SU-DHL-6 (cell line): ENCODE measurements at regions not wholly inside any gene's neighbourhood (a gene's known extent, or its start where the extent isn't known, plus 50 kb on each side); places are given as distances from the start of the nearest gene placed in this dataset.

ENCODE experiments used
- H2AFZ ChIP-seq: fragments of 200-600 bp; sonication (generic); 2 replicates; pipeline ENCODE4 v1.6.1; 2014; ENCODE audit warnings: low read depth, mild to moderate bottlenecking, moderate library complexity, mixed read lengths, antibody characterized with exemption, low read length; ENCODE audit not compliant: severe bottlenecking
- H3F3A ChIP-seq: fragments of 200-600 bp; shearing (Covaris generic); 2 replicates; pipeline ENCODE4 v1.6.0; 2016; ENCODE audit warnings: antibody characterized with exemption, mild to moderate bottlenecking; ENCODE audit not compliant: insufficient read depth
- H3K27ac ChIP-seq: fragments of 200-600 bp; sonication (generic); 2 replicates; pipeline ENCODE4 v1.5.1; 2016; ENCODE audit warnings: low read depth, mild to moderate bottlenecking, low read length, moderate library complexity, mixed read lengths
- H3K27me3 ChIP-seq: fragments of 200-600 bp; sonication (generic), shearing (Covaris generic); 2 replicates; pipeline ENCODE4 v1.6.0; 2014; ENCODE audit warnings: mild to moderate bottlenecking, low read length
- H3K36me3 ChIP-seq: fragments of 200-600 bp; sonication (generic); 2 replicates; pipeline ENCODE4 v1.6.1; 2014; ENCODE audit warnings: mild to moderate bottlenecking, low read length, mixed read lengths
- H3K4me2 ChIP-seq: fragments of 300-600, 200-600 bp; shearing (Covaris generic), sonication (generic); 2 replicates; pipeline ENCODE4 v1.6.0; 2014; ENCODE audit warnings: low read length, low read depth, mild to moderate bottlenecking; ENCODE audit not compliant: poor library complexity, severe bottlenecking
- H3K4me3 ChIP-seq: fragments of 200-600 bp; sonication (generic); 2 replicates; pipeline ENCODE4 v1.5.1; 2014; ENCODE audit warnings: antibody characterized with exemption, low read length, mild to moderate bottlenecking, mixed read lengths; ENCODE audit not compliant: insufficient read depth, poor library complexity, severe bottlenecking
- H3K79me2 ChIP-seq: fragments of 200-600 bp; sonication (generic); 2 replicates; pipeline ENCODE4 v1.6.1; 2014; ENCODE audit warnings: mild to moderate bottlenecking, low read length, moderate library complexity; ENCODE audit not compliant: insufficient read depth
- H3K9ac ChIP-seq: fragments of 200-600 bp; sonication (generic); 2 replicates; pipeline ENCODE4 v1.7.0; 2014; ENCODE audit warnings: mild to moderate bottlenecking, low read length
- H3K9me2 ChIP-seq: fragments of 200-600 bp; sonication (generic); replicated peaks from 2 replicates; pipeline ENCODE4 v1.6.1; 2014; ENCODE audit warnings: low read length; ENCODE audit not compliant: insufficient read depth
- H3K9me3 ChIP-seq: fragments of 200-600 bp; sonication (generic); 2 replicates; pipeline ENCODE4 v1.6.1; 2014; ENCODE audit warnings: low read length, mixed read lengths; ENCODE audit not compliant: insufficient read depth
- H4K20me1 ChIP-seq: fragments of 200-600 bp; sonication (generic); 2 replicates; pipeline ENCODE4 v1.6.1; 2014; ENCODE audit warnings: low read depth, mild to moderate bottlenecking, antibody characterized with exemption, low read length, moderate library complexity, mixed read lengths
- CTCF ChIP-seq: fragments of 200-600 bp; sonication (generic); IDR thresholded peaks from one replicate; pipeline ENCODE4 v1.5.1; 2017; ENCODE audit warnings: antibody characterized with exemption, mild to moderate bottlenecking, low read length, moderate library complexity; ENCODE audit not compliant: insufficient read depth, poor library complexity, severe bottlenecking
- EZH2phosphoT487 ChIP-seq: fragments of 200-600 bp; sonication (generic), shearing (Covaris generic); conservative IDR thresholded peaks from 2 replicates; pipeline ENCODE4 v1.6.1; 2018; ENCODE audit warnings: mild to moderate bottlenecking, antibody characterized with exemption, low read length, moderate library complexity, mixed read lengths

- no peak overlapping the region for H3K4me2 ChIP-seq
- no peak overlapping the region for H2AFZ ChIP-seq
- no peaks in the 10 kb centered on the region for H4K20me1 ChIP-seq
- no peaks in the 10 kb centered on the region for H3K27me3 ChIP-seq
- H3K36me3 ChIP-seq: no peaks in the 10 kb centered on the region
- H3K27ac ChIP-seq: no peak overlapping the region
- no peaks in the 10 kb centered on the region for H3K9me2 ChIP-seq
- H3K4me3 ChIP-seq: no peak overlapping the region
- no peak overlapping the region for H3K9ac ChIP-seq
- no peaks in the 10 kb centered on the region for H3F3A ChIP-seq
- no peaks in the 10 kb centered on the region for H3K79me2 ChIP-seq
- TF ChIP-seq EZH2phosphoT487 (no peak), CTCF (no peak)
- H3K9me3 ChIP-seq: no peaks in the 10 kb centered on the region
Observed at GRCh38 chr11:45021001-45021400, 70.3 kb upstream of the TP53I11 start.

GRCh38 chr11:45021692-45022141 is 71.0 kb upstream of the TP53I11 start:
- Histone ChIP-seq H3K9me3 (no peaks in the 10 kb centered on the region), H3K36me3 (no peaks in the 10 kb centered on the region), H3K9me2 (no peaks in the 10 kb centered on the region), H3K79me2 (no peaks in the 10 kb centered on the region), H4K20me1 (no peaks in the 10 kb centered on the region), H3K27ac (no peak overlapping the region), H3K27me3 (no peaks in the 10 kb centered on the region), H3K9ac (no peak overlapping the region), H3F3A (no peaks in the 10 kb centered on the region), H3K4me3 (no peak overlapping the region), H2AFZ (no peak overlapping the region), H3K4me2 (no peak overlapping the region)
- TF ChIP-seq EZH2phosphoT487: no peak
- no peak for TF ChIP-seq CTCF

DNA sequence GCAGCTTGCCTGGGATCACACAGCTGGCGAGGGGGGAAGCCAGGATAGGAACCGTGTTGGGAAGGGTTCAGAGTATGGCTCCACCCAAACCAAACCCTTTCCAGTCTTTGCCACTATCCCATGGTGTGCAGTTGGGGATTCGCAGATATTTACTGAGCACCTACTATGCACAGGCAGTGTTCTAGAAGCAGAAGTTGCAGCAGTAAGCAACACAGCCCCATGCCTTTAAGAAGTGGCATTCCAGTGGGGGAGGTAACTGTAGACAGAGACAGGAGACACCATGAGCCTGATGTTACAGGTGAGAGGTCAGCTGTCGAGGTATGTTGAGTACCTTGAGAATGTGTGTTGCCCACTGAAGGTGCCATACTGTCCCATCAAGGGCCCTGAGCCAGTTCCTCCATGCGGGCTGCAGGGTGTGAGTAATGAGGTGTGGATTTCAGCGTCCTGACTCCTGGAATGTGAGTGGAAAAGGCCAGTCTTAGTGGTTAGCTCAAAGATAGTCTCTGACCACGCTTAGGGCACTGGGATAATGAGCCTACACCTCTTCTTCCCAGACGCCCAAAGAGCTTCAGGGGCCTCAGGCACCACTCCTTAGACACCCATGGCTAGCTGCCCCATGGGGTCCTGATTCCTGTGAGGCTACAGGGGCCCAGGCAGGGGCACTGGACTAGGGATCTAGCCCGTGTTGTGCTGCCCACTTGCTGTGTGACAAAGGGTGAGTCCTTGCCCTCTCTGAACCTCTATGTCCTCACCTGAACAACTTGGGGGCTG is 71.8 kb upstream of the TP53I11 start:
- no peaks in the 10 kb centered on the region for H3K79me2 ChIP-seq
- no peaks in the 10 kb centered on the region for H3K9me2 ChIP-seq
- no peaks in the 10 kb centered on the region for H3K9me3 ChIP-seq
- no peak overlapping the region for H3K9ac ChIP-seq
- TF ChIP-seq CTCF (no peak), EZH2phosphoT487 (no peak)
- H3F3A ChIP-seq: no peaks in the 10 kb centered on the region
- H3K36me3 ChIP-seq: no peaks in the 10 kb centered on the region
- no peaks in the 10 kb centered on the region for H3K27me3 ChIP-seq
- no peaks in the 10 kb centered on the region for H4K20me1 ChIP-seq
- H3K4me3 ChIP-seq: no peak overlapping the region
- no peak overlapping the region for H3K4me2 ChIP-seq
- H2AFZ ChIP-seq: no peak overlapping the region
- H3K27ac ChIP-seq: no peak overlapping the region
